Stimulated activated CD8-positive, alpha-beta memory T cell treated with anti-CD3 and anti-CD28 coated beads, Interleukin-4, amount 100 ng/mL, for 48 hours (primary cell): ENCODE measurements at regions not wholly inside any gene's neighbourhood (a gene's known extent, or its start where the extent isn't known, plus 50 kb on each side); places are given as distances from the start of the nearest gene placed in this dataset.

Experiments
- DNase-seq: peaks from one replicate; pipeline ENCODE4 v3.0.0-alpha.2; 2020

GRCh38 chr16:66003201-66003600 is 363.3 kb upstream of the CDH5 start:
- no peak for DNase-seq

GRCh38 chr16:66002601-66003000 is 363.9 kb upstream of the CDH5 start:
- DNase-seq = no peak

GRCh38 chr16:66001432-66001831 is 365.1 kb upstream of the CDH5 start:
- no peak for DNase-seq

GRCh38 chr16:65998443-65998842 is 368.0 kb upstream of the CDH5 start:
- DNase-seq = no peak

- DNase-seq = no peak
Measured at GRCh38 chr16:65994291-65994690, 372.2 kb upstream of the CDH5 start.

GRCh38 chr16:65991149-65991701 is 375.3 kb upstream of the CDH5 start:
- no peak for DNase-seq

- no peak for DNase-seq
Measured at GRCh38 chr16:65989861-65990604, 376.5 kb upstream of the CDH5 start.

- no peak for DNase-seq
Measured at GRCh38 chr16:65988024-65988595, 378.4 kb upstream of the CDH5 start.

GRCh38 chr16:65984296-65984695 is 382.2 kb upstream of the CDH5 start:
- DNase-seq = no peak

- DNase-seq = no peak
Measured at GRCh38 chr16:65981057-65981456, 385.4 kb upstream of the CDH5 start.

GRCh38 chr16:65975049-65975708 is 391.3 kb upstream of the CDH5 start:
- DNase-seq = no peak

GRCh38 chr16:65967376-65967775 is 399.1 kb upstream of the CDH5 start:
- no peak for DNase-seq

GRCh38 chr16:65965628-65966027 is 400.9 kb upstream of the CDH5 start:
- DNase-seq = no peak

- DNase-seq = no peak
Measured at GRCh38 chr16:65964752-65965151, 401.7 kb upstream of the CDH5 start.

- DNase-seq = no peak
Measured at GRCh38 chr16:65961476-65962143, 404.9 kb upstream of the CDH5 start.

- no peak for DNase-seq
Measured at GRCh38 chr16:65959983-65960382, 406.5 kb upstream of the CDH5 start.

- DNase-seq = no peak
Measured at GRCh38 chr16:65958086-65958485, 408.4 kb upstream of the CDH5 start.

- DNase-seq = no peak
Measured at GRCh38 chr16:65956100-65956499, 410.4 kb upstream of the CDH5 start.

- DNase-seq = no peak
Measured at GRCh38 chr16:65954446-65954845, 412.0 kb upstream of the CDH5 start.

- DNase-seq = no peak
Measured at GRCh38 chr16:65950211-65950610, 416.3 kb upstream of the CDH5 start.

- no peak for DNase-seq
Measured at GRCh38 chr16:65948361-65948760, 418.1 kb upstream of the CDH5 start.

GRCh38 chr16:65947951-65948350 is 418.5 kb upstream of the CDH5 start:
- DNase-seq = no peak

GRCh38 chr16:65945493-65945892 is 421.0 kb upstream of the CDH5 start:
- DNase-seq = no peak

GRCh38 chr16:65944361-65944760 is 422.1 kb upstream of the CDH5 start:
- DNase-seq = no peak
